ENCODE measurements at regions not wholly inside any gene's neighbourhood (a gene's known extent, or its start where the extent isn't known, plus 50 kb on each side); places are given as distances from the start of the nearest gene placed in this dataset.

DNA sequence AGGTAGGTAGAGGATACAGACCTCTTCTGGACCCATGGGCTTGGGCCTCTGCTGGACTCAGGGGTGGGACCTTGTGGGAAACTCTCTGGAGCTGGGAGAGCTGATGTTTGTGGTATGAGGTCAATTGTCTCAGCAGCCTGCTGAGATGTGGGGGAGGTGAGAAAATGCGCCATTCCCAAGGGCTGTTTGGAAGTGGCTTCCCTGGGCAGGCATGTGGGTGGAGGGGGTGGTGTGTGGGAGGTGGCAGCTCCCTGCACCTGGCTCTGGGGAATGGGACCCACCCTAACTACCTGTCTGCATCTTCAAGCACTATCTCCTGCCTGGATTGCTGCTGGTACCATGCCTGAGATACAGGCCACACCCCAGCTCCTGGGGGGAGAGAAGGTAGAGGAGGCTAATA is 97.4 kb upstream of the THY1 start:
- peaks cover 5% of the 10 kb centered on the region for H3K4me1 ChIP-seq (ENCODE audit: control insufficient read depth, insufficient read depth, low read length)
- no peak overlapping the region for H3K9ac ChIP-seq (ENCODE audit: low read length in 2 of 2)
- no peaks in the 10 kb centered on the region for H3K27me3 ChIP-seq (ENCODE audit: control insufficient read depth in 1 of 2, insufficient read depth in 2 of 2, low read length in 2 of 2)
- no peak overlapping the region for H3K4me3 ChIP-seq (ENCODE audit: low read length in 2 of 2)
- no peaks in the 10 kb centered on the region for H3K9me3 ChIP-seq (ENCODE audit: control insufficient read depth in 2 of 2, low read length in 2 of 2)
- H3K36me3 ChIP-seq (ENCODE audit: control insufficient read depth in 2 of 2, insufficient read depth in 2 of 2, low read length in 2 of 2), result no peaks in the 10 kb centered on the region
- no peak overlapping the region for H3K27ac ChIP-seq (ENCODE audit: low read length)

DNA sequence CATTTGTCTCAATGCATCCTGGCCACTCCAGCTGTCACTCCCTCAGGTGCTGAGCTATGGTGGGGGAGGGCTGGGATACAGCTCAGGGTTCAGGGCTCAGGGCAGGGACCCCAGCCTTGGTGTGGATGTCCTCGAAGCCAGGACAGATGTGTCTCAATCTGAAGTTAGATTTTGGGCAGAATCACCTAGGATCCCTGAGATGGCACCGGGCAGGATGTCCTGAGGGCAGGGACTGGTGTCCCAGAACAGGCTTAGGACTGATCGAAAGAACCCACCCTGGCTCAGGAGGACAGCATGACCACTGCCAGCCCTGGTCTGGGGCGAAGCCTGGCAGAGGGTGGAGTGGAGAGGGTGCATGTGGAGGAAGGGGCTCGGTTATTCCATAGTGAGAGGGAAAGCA is 96.8 kb upstream of the THY1 start:
- no peaks in the 10 kb centered on the region for H3K9me3 ChIP-seq (ENCODE audit: control insufficient read depth in 2 of 2, low read length in 2 of 2)
- H3K4me3 ChIP-seq (ENCODE audit: low read length in 2 of 2), result no peak overlapping the region
- peaks cover 5% of the 10 kb centered on the region for H3K4me1 ChIP-seq (ENCODE audit: control insufficient read depth, insufficient read depth, low read length)
- no peaks in the 10 kb centered on the region for H3K36me3 ChIP-seq (ENCODE audit: control insufficient read depth in 2 of 2, insufficient read depth in 2 of 2, low read length in 2 of 2)
- no peak overlapping the region for H3K27ac ChIP-seq (ENCODE audit: low read length)
- no peaks in the 10 kb centered on the region for H3K27me3 ChIP-seq (ENCODE audit: control insufficient read depth in 1 of 2, insufficient read depth in 2 of 2, low read length in 2 of 2)
- H3K9ac ChIP-seq (ENCODE audit: low read length in 2 of 2), result no peak overlapping the region

DNA sequence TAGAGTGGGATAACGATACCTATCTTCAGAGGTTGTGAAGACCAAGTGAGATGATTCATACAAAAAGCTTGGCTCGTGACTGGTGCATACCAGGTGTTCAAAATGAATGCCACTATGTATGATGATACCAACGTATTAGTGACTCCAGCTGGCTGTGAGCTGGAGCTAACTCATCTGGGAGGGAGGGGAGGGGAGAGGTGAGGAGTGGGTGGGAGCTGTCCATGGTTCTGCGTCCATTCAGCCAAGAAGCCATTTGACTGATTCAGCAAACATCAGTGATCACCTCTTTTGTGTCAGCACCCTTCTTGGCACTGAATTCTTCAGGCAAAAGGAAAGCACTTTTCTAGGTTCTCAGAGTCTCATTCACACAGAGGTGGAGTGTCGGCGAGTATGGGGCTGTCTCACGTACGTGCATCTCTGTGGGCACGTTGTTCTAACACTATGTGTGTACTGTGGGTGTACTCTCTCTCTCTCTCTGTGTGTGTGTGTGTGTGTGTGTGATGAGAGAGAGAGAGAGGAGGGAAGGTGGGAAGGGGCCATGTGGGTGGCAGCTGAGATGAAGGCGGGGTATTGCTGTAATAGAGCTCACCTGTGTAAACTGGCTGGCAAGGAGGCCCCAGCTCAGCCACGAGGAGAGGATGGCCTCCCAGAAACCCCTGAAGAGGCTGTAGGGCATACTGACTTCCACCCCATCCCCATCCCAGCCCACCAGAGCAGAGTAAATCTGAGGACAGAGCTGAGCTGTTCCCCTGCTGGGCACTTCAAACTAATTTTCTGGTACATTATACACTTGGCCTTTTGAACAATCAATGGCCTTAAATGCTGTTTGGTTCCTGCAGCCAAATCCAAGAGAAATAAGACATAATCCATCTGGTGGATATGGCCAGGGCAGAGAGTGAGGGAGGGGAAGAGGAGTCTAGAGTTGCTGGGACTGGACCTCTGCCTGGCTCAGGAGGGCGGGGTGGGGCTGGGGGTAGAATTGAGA is 96.1 kb upstream of the THY1 start:
- Histone ChIP-seq H3K9me3 (ENCODE audit: control insufficient read depth in 2 of 2, low read length in 2 of 2) (no peaks in the 10 kb centered on the region), H3K36me3 (ENCODE audit: control insufficient read depth in 2 of 2, insufficient read depth in 2 of 2, low read length in 2 of 2) (no peaks in the 10 kb centered on the region), H3K4me1 (ENCODE audit: control insufficient read depth, insufficient read depth, low read length) (peaks cover 5% of the 10 kb centered on the region), H3K9ac (ENCODE audit: low read length in 2 of 2) (no peak overlapping the region), H3K27me3 (ENCODE audit: control insufficient read depth in 1 of 2, insufficient read depth in 2 of 2, low read length in 2 of 2) (no peaks in the 10 kb centered on the region), H3K27ac (ENCODE audit: low read length) (no peak overlapping the region), H3K4me3 (ENCODE audit: low read length in 2 of 2) (no peak overlapping the region)

DNA sequence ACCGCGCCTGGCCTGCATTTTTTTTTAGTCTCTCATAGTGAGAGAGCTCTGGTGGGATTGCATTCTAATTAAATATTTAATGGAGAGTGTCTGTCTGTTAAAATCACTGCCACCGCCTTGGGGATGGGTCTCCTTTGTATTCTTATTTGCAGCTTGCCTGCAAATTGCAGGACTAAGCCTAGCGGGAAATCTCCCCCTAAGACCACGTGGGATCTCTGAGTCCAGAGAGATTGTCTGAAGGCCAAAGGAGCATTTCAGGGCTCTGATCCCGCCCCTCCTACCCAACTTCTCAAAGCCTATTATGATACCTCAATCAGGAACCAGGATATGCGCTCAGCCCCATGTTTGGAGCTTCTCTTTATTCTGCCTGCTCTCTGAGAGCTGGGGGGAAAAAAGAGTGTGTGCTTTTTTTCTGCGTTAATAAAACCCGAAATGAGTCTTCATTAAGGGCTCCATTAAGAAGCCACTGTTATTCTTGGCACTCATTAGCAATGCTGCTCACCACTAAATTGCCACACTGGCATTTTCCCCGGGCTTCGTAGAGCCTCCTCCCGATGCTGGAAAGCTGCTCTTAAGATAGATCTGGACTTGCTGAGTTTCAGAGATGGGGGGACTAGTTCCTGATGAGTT is 92.9 kb upstream of the THY1 start:
- H3K27ac ChIP-seq (ENCODE audit: low read length), result no peak overlapping the region
- H3K4me1 ChIP-seq (ENCODE audit: control insufficient read depth, insufficient read depth, low read length), result peaks cover 5% of the 10 kb centered on the region
- no peaks in the 10 kb centered on the region for H3K36me3 ChIP-seq (ENCODE audit: control insufficient read depth in 2 of 2, insufficient read depth in 2 of 2, low read length in 2 of 2)
- H3K4me3 ChIP-seq (ENCODE audit: low read length in 2 of 2), result no peak overlapping the region
- H3K9ac ChIP-seq (ENCODE audit: low read length in 2 of 2), result no peak overlapping the region
- no peaks in the 10 kb centered on the region for H3K27me3 ChIP-seq (ENCODE audit: control insufficient read depth in 1 of 2, insufficient read depth in 2 of 2, low read length in 2 of 2)
- H3K9me3 ChIP-seq (ENCODE audit: control insufficient read depth in 2 of 2, low read length in 2 of 2), result no peaks in the 10 kb centered on the region

DNA sequence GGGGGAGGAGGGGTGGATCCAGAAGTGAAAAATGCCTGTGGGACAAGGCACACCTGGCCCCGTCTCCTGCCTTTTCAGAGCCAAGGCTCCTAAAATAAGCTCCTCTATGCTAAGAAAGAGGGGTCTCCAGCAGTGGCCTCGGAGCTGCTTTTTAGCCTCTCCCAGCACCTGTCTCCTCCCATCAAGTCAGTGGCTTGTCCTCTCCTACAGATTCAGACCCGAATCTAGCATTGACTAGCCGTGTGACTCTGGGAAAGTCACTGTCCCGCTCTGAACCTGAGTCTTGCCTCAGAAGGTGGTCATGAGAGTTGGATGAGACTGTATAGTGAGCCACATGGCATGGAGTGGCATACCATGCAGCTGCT is 90.8 kb upstream of the THY1 start:
- no peak overlapping the region for H3K4me3 ChIP-seq (ENCODE audit: low read length in 2 of 2)
- no peaks in the 10 kb centered on the region for H3K9me3 ChIP-seq (ENCODE audit: control insufficient read depth in 2 of 2, low read length in 2 of 2)
- H3K4me1 ChIP-seq (ENCODE audit: control insufficient read depth, insufficient read depth, low read length), result peaks cover 2% of the 10 kb centered on the region
- H3K9ac ChIP-seq (ENCODE audit: low read length in 2 of 2), result no peak overlapping the region
- no peaks in the 10 kb centered on the region for H3K36me3 ChIP-seq (ENCODE audit: control insufficient read depth in 2 of 2, insufficient read depth in 2 of 2, low read length in 2 of 2)
- H3K27me3 ChIP-seq (ENCODE audit: control insufficient read depth in 1 of 2, insufficient read depth in 2 of 2, low read length in 2 of 2), result no peaks in the 10 kb centered on the region
- H3K27ac ChIP-seq (ENCODE audit: low read length), result no peak overlapping the region

DNA sequence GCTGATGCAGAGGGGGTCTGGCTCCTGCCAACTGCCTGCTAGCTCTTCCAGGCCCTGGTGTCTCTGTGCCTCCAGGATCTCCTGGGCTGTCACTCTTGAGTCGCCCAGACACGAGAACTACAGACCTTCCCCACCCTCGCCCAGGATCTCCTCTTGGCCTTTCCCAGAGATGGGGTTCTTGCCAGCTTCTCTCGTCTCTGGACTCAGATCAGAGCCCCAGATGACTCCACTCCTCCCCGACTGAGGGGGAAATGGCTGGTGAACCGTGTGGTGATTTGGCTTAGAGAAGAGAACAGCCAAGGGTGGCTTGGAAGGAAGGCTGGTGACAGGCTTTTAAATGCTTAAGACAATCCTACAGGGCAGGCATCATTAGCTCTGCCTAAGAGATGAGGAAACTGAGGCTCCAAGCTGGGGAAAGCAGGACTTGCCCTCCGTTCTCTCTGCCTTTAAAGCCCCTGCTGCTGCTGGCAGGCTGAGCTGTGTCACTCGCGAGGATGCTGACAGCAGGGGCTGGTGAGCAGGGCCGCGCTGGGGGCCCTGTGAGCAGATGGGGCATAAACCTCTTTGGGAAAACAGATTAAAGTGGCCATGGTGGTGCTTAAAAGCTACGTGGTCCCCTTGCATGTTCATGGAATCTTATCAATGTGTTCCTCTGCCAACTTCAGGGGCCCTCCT is 90.3 kb upstream of the THY1 start:
- Histone ChIP-seq H3K27ac (ENCODE audit: low read length) (no peak overlapping the region), H3K4me1 (ENCODE audit: control insufficient read depth, insufficient read depth, low read length) (peaks cover 2% of the 10 kb centered on the region)

DNA sequence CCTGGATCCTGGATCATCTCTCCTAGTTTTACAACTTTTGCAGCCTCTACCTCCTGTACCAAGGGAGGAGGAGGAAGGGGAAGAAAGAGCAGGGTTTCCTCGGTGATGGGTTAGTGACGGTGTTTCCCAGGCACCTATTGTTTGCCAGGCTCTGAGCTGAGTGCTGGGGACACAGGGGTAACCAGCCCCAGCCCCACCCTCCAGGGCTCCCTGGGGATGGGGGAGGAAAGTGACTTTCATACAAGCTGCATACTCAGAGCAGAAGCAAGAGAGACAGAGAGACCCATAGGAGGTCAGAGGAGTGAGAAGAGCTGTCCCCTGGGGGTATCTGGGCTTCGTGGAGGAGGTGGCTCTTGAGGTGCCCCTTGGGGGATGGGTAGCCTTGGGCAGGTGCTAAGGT is 89.4 kb upstream of the THY1 start:
- Histone ChIP-seq H3K9me3 (ENCODE audit: control insufficient read depth in 2 of 2, low read length in 2 of 2) (no peaks in the 10 kb centered on the region), H3K27me3 (ENCODE audit: control insufficient read depth in 1 of 2, insufficient read depth in 2 of 2, low read length in 2 of 2) (no peaks in the 10 kb centered on the region), H3K36me3 (ENCODE audit: control insufficient read depth in 2 of 2, insufficient read depth in 2 of 2, low read length in 2 of 2) (no peaks in the 10 kb centered on the region), H3K4me3 (ENCODE audit: low read length in 2 of 2) (no peak overlapping the region), H3K27ac (ENCODE audit: low read length) (no peak overlapping the region), H3K4me1 (ENCODE audit: control insufficient read depth, insufficient read depth, low read length) (peaks cover 2% of the 10 kb centered on the region), H3K9ac (ENCODE audit: low read length in 2 of 2) (no peak overlapping the region)

More for the DNA sequence above, 90.3 kb upstream of the THY1 start:
- Histone ChIP-seq H3K9ac (ENCODE audit: low read length in 2 of 2) (no peak overlapping the region), H3K36me3 (ENCODE audit: control insufficient read depth in 2 of 2, insufficient read depth in 2 of 2, low read length in 2 of 2) (no peaks in the 10 kb centered on the region), H3K9me3 (ENCODE audit: control insufficient read depth in 2 of 2, low read length in 2 of 2) (no peaks in the 10 kb centered on the region), H3K27me3 (ENCODE audit: control insufficient read depth in 1 of 2, insufficient read depth in 2 of 2, low read length in 2 of 2) (no peaks in the 10 kb centered on the region), H3K4me3 (ENCODE audit: low read length in 2 of 2) (no peak overlapping the region)

DNA sequence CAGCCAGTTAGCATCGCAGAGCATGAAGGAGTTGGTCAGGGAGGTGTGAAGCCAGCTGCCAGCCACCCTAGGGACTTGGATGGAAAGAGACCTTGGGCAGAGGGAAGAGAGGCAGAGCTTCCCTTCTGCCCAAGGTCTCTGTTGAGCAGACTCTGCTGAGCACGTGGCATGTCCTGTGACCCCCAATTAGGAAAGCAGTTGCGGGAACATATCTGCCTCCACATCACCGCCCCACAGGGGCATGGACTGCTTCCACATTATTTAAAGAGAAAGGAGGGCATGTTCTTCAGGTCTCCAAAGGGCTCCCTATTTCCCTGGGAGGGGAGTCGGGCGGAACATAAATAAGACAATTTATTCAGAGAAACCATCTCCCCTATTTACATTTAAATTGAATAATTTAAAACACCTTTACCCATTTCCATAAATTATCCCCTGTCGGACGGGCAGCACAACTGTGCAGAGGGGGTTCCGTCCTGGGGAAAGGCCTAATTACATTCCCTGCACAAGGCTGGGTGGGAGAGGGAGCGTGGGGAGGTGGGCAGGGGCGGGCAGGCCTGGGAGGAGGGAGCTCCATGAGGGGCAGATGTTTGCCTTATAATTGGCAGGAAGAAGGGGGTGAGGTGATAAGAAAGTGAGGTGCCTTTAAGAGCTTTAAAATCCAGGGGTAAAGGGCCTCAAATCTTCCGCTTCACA is 88.8 kb upstream of the THY1 start:
- no peak overlapping the region for H3K4me3 ChIP-seq (ENCODE audit: low read length in 2 of 2)
- H3K27ac ChIP-seq (ENCODE audit: low read length), result no peak overlapping the region
- H3K9ac ChIP-seq (ENCODE audit: low read length in 2 of 2), result no peak overlapping the region
- no peaks in the 10 kb centered on the region for H3K9me3 ChIP-seq (ENCODE audit: control insufficient read depth in 2 of 2, low read length in 2 of 2)
- H3K4me1 ChIP-seq (ENCODE audit: control insufficient read depth, insufficient read depth, low read length), result peaks cover 2% of the 10 kb centered on the region
- no peaks in the 10 kb centered on the region for H3K27me3 ChIP-seq (ENCODE audit: control insufficient read depth in 1 of 2, insufficient read depth in 2 of 2, low read length in 2 of 2)
- no peaks in the 10 kb centered on the region for H3K36me3 ChIP-seq (ENCODE audit: control insufficient read depth in 2 of 2, insufficient read depth in 2 of 2, low read length in 2 of 2)

DNA sequence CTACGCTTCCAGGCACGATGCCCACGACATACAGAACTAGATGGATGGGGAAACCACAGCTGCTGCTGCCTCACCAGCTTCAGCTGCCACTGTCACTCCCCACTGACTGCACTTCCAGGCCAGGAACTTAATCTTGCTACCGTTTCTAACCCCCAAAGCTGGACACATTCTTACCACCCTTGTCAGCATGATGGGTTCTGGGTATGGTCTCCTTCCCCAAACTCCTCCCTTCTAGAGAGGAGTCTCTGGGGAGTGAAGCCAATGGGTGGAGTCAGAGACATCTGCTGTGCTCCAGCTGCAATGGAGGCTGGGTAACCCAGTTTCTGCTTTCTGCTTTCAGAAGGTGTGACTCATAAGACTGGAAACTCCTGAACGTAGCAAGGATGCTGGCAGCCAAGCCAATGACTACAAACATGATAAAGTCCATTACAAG is 87.0 kb upstream of the THY1 start:
- no peaks in the 10 kb centered on the region for H3K36me3 ChIP-seq (ENCODE audit: control insufficient read depth in 2 of 2, insufficient read depth in 2 of 2, low read length in 2 of 2)
- no peak overlapping the region for H3K9ac ChIP-seq (ENCODE audit: low read length in 2 of 2)
- no peaks in the 10 kb centered on the region for H3K9me3 ChIP-seq (ENCODE audit: control insufficient read depth in 2 of 2, low read length in 2 of 2)
- peaks cover 9% of the 10 kb centered on the region for H3K4me1 ChIP-seq (ENCODE audit: control insufficient read depth, insufficient read depth, low read length)
- peaks cover 0 to 3% of the 10 kb centered on the region in 2 donors for H3K27me3 ChIP-seq (ENCODE audit: control insufficient read depth in 1 of 2, insufficient read depth in 2 of 2, low read length in 2 of 2)
- no peak overlapping the region for H3K4me3 ChIP-seq (ENCODE audit: low read length in 2 of 2)
- H3K27ac ChIP-seq (ENCODE audit: low read length), result peak overlapping the region; percentile 11

DNA sequence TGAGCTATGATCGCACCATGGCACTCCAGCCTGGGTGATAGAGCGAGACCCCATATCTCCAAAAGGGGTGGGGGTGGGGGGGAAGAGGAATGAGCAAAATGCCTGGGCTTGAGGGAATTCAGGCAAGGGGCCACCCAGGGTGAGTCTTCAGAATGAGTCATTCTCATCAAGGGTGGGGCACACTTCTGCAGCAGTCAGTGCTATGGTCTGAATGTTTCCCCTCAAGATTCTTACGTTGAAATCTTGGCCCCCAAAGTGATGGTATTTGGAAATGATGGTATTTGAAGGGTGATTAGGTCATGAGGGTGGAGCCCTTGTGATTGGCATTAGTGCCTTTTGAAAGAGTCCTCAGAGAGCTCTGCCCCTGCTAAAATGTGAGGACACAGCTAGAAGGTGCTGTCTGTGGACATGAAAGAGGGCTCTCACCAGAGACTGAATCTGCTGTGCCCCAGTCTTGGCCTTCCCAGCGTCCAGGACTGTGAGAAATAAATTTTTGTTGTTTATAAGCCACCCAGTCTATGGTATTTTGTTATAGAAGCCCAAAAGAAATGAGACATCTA is 86.4 kb upstream of the THY1 start:
- H3K4me1 ChIP-seq (ENCODE audit: control insufficient read depth, insufficient read depth, low read length), result peaks cover 9% of the 10 kb centered on the region
- no peaks in the 10 kb centered on the region for H3K9me3 ChIP-seq (ENCODE audit: control insufficient read depth in 2 of 2, low read length in 2 of 2)
- H3K27ac ChIP-seq (ENCODE audit: low read length), result no peak overlapping the region
- H3K9ac ChIP-seq (ENCODE audit: low read length in 2 of 2), result no peak overlapping the region
- no peaks in the 10 kb centered on the region for H3K36me3 ChIP-seq (ENCODE audit: control insufficient read depth in 2 of 2, insufficient read depth in 2 of 2, low read length in 2 of 2)
- H3K27me3 ChIP-seq (ENCODE audit: control insufficient read depth in 1 of 2, insufficient read depth in 2 of 2, low read length in 2 of 2), result peaks cover 0 to 3% of the 10 kb centered on the region in 2 donors
- H3K4me3 ChIP-seq (ENCODE audit: low read length in 2 of 2), result no peak overlapping the region
